ENCODE measurements at regions not wholly inside any gene's neighbourhood (a gene's known extent, or its start where the extent isn't known, plus 50 kb on each side); places are given as distances from the start of the nearest gene placed in this dataset.

DNA sequence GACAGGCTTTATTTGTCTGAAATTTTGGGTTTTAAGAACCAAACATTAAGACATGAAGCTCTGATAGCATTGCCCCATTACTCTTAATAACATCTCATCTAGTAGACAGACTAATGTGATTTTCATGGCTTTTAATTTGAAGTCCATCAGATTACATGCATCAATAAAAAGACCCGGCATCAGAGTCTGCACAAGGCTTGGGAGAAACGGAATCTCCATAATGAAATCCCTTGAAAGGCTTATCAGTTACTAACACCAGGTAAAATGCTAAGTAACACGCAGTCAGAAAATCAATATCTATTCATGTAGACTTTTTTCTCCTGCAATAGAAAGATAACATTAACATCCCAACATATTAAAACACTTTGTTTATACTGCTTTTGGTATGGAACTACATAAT lies 1485.2 kb upstream of the DDX18 start:
- Mint-ChIP-seq H3K9me3 (peaks cover 14% of the 10 kb centered on the region), H3K27ac (no peak overlapping the region), H3K27me3 (no peaks in the 10 kb centered on the region), H3K4me1 (no peaks in the 10 kb centered on the region), H3K4me3 (no peak overlapping the region), H3K36me3 (no peaks in the 10 kb centered on the region)
- no peak for ATAC-seq

GRCh38 chr2:116340690-116341089 lies 1473.8 kb upstream of the DDX18 start:
- H3K27me3 Mint-ChIP-seq = no peaks in the 10 kb centered on the region
- H3K4me1 Mint-ChIP-seq = no peaks in the 10 kb centered on the region
- no peak for ATAC-seq
- H3K36me3 Mint-ChIP-seq = no peaks in the 10 kb centered on the region
- H3K9me3 Mint-ChIP-seq = peaks cover 5% of the 10 kb centered on the region
- H3K4me3 Mint-ChIP-seq = no peak overlapping the region
- no peak overlapping the region for H3K27ac Mint-ChIP-seq

GRCh38 chr2:116366212-116366611 lies 1448.3 kb upstream of the DDX18 start:
- H3K27ac Mint-ChIP-seq = no peak overlapping the region
- H3K27me3 Mint-ChIP-seq = no peaks in the 10 kb centered on the region
- ATAC-seq = no peak
- no peaks in the 10 kb centered on the region for H3K4me1 Mint-ChIP-seq
- no peaks in the 10 kb centered on the region for H3K36me3 Mint-ChIP-seq
- peaks cover 10% of the 10 kb centered on the region for H3K9me3 Mint-ChIP-seq
- H3K4me3 Mint-ChIP-seq = no peak overlapping the region

DNA sequence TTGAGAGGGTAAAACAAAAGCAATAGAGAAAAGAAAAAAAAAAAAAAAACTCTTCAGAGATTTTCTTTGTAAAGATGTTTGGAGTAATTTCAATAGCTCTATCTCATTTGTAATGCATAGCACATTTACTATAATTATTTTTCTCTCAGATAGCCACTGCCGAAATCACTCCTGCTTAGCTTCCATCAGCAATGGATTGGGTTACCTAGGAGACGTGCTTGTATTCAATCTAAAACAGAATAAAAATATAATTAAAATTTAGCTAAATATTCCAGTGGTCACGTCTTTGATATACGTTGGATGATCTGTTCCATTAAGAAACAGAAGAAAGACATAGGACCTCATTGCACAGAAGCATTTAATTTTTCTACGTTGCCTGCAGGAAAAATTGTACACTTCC lies 1435.7 kb upstream of the DDX18 start:
- Mint-ChIP-seq H3K36me3 (no peaks in the 10 kb centered on the region), H3K27ac (no peak overlapping the region)

DNA sequence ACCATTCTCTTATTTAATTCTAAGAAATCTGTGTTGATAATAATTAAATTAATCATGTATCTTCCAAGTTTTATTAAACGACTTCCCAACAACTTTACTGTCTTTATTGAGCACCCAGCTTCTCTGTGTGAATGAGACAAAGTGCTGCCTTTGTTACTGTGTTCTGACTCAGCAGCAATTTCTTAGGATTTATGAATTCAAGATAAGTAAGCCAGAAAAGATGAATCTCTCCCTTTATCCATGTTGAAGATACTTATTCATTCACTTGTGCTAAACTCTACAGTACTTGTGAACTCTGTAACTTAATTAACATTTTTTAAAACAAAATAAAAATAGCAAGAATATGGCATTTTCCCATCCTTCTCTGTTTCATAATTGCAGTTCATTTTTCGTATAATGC lies 1403.3 kb upstream of the DDX18 start:
- Mint-ChIP-seq H3K4me3 (no peak overlapping the region), H3K27me3 (no peaks in the 10 kb centered on the region), H3K9me3 (peaks cover 7% of the 10 kb centered on the region), H3K36me3 (no peaks in the 10 kb centered on the region), H3K27ac (no peak overlapping the region), H3K4me1 (no peaks in the 10 kb centered on the region)
- no peak for ATAC-seq

More for the DNA sequence above, 1435.7 kb upstream of the DDX18 start:
- no peaks in the 10 kb centered on the region for H3K4me1 Mint-ChIP-seq
- no peak for ATAC-seq
- no peaks in the 10 kb centered on the region for H3K27me3 Mint-ChIP-seq
- H3K4me3 Mint-ChIP-seq = no peak overlapping the region
- peaks cover 14% of the 10 kb centered on the region for H3K9me3 Mint-ChIP-seq

DNA sequence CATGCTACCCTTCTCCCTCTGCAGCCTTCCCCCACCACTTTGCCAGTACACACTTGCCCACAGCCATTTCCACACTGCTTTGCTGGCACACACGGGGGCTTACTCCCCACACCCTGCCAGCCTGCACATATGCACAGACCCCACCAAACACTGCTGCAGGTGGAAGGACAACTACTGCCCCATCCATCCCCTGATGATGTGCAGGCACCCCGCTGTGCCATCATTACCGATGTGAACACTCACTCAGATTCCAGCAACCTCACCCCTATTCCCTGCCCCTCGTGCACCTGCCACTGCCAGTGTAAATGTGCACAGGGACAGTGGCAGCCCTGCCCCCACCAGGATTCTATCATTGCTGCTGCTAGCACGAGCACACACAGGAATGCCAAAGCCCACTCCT lies 1400.8 kb upstream of the DDX18 start:
- Mint-ChIP-seq H3K27me3 (no peaks in the 10 kb centered on the region), H3K4me1 (no peaks in the 10 kb centered on the region), H3K9me3 (peaks cover 6% of the 10 kb centered on the region), H3K36me3 (no peaks in the 10 kb centered on the region), H3K27ac (no peak overlapping the region), H3K4me3 (no peak overlapping the region)
- no peak for ATAC-seq

DNA sequence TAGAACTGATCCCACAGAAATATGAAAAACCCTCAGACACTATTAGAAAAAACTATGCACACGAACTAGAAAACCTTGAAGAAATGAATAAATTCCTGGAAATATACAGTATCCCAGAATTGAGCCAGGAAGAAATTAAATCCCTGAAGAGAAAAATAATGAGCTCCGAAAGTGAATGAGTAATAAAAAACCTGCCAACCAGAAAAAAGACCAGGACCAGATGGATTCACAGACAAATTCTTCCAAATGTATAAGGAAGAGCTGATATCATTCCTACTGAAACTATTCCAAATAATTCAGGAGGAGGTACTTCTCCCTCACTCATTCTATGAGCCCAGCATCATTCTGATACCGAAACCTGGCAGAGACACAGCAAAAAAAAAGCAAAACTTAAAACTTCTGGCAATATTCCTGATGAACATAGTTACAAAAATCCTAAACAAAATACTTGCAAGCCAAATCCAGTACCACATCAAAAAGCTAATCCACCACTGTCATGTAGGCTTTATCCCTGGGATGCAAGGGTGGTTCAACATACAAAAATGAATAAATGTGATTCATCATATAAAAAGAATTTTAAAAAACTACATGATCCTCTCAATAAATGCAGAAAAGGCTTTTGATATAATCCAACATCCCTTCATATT lies 1397.6 kb upstream of the DDX18 start:
- no peaks in the 10 kb centered on the region for H3K4me1 Mint-ChIP-seq
- no peaks in the 10 kb centered on the region for H3K36me3 Mint-ChIP-seq
- no peaks in the 10 kb centered on the region for H3K27me3 Mint-ChIP-seq
- H3K9me3 Mint-ChIP-seq = peaks cover 6% of the 10 kb centered on the region
- no peak overlapping the region for H3K4me3 Mint-ChIP-seq
- no peak overlapping the region for H3K27ac Mint-ChIP-seq
- ATAC-seq = no peak

GRCh38 chr2:116435648-116436047 lies 1378.8 kb upstream of the DDX18 start:
- H3K27me3 Mint-ChIP-seq = no peaks in the 10 kb centered on the region
- no peak for ATAC-seq
- H3K4me1 Mint-ChIP-seq = no peaks in the 10 kb centered on the region
- H3K27ac Mint-ChIP-seq = no peak overlapping the region
- peaks cover 15% of the 10 kb centered on the region for H3K9me3 Mint-ChIP-seq
- H3K4me3 Mint-ChIP-seq = no peak overlapping the region
- H3K36me3 Mint-ChIP-seq = no peaks in the 10 kb centered on the region

- H3K4me3 Mint-ChIP-seq = no peak overlapping the region
- H3K27me3 Mint-ChIP-seq = no peaks in the 10 kb centered on the region
- H3K36me3 Mint-ChIP-seq = no peaks in the 10 kb centered on the region
- H3K4me1 Mint-ChIP-seq = no peaks in the 10 kb centered on the region
- H3K27ac Mint-ChIP-seq = no peak overlapping the region
- H3K9me3 Mint-ChIP-seq = peaks cover 14% of the 10 kb centered on the region
- no peak for ATAC-seq
Observed at GRCh38 chr2:116440104-116440653, 1374.3 kb upstream of the DDX18 start.

DNA sequence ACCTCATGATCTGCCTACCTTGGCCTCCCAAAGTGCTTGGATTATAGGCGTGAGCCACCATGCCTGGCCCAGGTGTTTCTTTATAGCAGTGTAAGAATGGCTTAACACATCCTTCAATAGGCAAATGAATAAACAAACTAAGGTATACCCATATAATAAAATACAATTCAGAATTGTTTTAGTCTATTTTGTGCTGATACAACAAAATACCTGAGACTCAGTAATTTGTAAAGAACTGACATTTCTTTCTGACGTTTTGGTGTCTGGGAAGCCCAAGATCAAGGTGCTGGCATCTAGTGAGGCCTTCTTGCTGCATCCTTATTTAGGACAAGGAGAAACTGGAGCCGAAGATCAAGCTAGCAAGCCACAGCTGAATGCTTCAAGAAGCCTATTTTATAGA lies 1372.1 kb upstream of the DDX18 start:
- no peak overlapping the region for H3K27ac Mint-ChIP-seq
- H3K9me3 Mint-ChIP-seq = peaks cover 17% of the 10 kb centered on the region
- H3K27me3 Mint-ChIP-seq = no peaks in the 10 kb centered on the region
- H3K36me3 Mint-ChIP-seq = no peaks in the 10 kb centered on the region
- no peak for ATAC-seq
- no peaks in the 10 kb centered on the region for H3K4me1 Mint-ChIP-seq
- H3K4me3 Mint-ChIP-seq = no peak overlapping the region

GRCh38 chr2:116444256-116444872 lies 1370.1 kb upstream of the DDX18 start:
- H3K27me3 Mint-ChIP-seq = no peaks in the 10 kb centered on the region
- no peak overlapping the region for H3K4me3 Mint-ChIP-seq
- H3K4me1 Mint-ChIP-seq = no peaks in the 10 kb centered on the region
- no peaks in the 10 kb centered on the region for H3K36me3 Mint-ChIP-seq
- peaks cover 17% of the 10 kb centered on the region for H3K9me3 Mint-ChIP-seq
- no peak overlapping the region for H3K27ac Mint-ChIP-seq
- no peak for ATAC-seq

- no peaks in the 10 kb centered on the region for H3K36me3 Mint-ChIP-seq
- no peaks in the 10 kb centered on the region for H3K4me1 Mint-ChIP-seq
- H3K27ac Mint-ChIP-seq = no peak overlapping the region
- no peaks in the 10 kb centered on the region for H3K27me3 Mint-ChIP-seq
- H3K9me3 Mint-ChIP-seq = peaks cover 7% of the 10 kb centered on the region
- no peak for ATAC-seq
- no peak overlapping the region for H3K4me3 Mint-ChIP-seq
Observed at GRCh38 chr2:116450990-116451389, 1363.5 kb upstream of the DDX18 start.

- Mint-ChIP-seq H3K27me3 (no peaks in the 10 kb centered on the region), H3K4me3 (no peak overlapping the region), H3K4me1 (no peaks in the 10 kb centered on the region), H3K27ac (no peak overlapping the region), H3K36me3 (no peaks in the 10 kb centered on the region), H3K9me3 (peaks cover 5% of the 10 kb centered on the region)
- no peak for ATAC-seq
Observed at GRCh38 chr2:116452651-116453050, 1361.8 kb upstream of the DDX18 start.

DNA sequence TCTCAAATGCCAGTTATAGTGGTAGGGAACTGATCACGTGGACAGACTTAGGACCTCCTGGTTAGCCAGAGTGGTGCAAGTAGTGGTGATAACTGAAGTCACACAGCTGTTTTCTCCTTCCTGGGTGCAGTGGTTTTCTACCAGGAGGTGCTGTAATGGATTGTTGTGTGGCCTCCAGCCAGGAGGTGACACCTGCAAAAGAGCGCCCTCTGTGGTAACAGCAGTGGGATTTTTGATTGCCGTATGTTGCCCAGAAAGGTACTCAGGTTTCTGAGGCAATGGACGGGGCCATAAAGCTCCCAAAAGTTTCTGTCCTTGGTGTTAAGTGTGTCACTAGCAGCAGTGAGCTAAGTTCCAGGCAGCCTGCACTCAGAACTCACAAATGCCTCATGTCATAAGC lies 1358.1 kb upstream of the DDX18 start:
- Mint-ChIP-seq H3K4me1 (no peaks in the 10 kb centered on the region), H3K27me3 (no peaks in the 10 kb centered on the region), H3K36me3 (no peaks in the 10 kb centered on the region), H3K4me3 (no peak overlapping the region), H3K27ac (no peak overlapping the region), H3K9me3 (peaks cover 8% of the 10 kb centered on the region)
- ATAC-seq = no peak

DNA sequence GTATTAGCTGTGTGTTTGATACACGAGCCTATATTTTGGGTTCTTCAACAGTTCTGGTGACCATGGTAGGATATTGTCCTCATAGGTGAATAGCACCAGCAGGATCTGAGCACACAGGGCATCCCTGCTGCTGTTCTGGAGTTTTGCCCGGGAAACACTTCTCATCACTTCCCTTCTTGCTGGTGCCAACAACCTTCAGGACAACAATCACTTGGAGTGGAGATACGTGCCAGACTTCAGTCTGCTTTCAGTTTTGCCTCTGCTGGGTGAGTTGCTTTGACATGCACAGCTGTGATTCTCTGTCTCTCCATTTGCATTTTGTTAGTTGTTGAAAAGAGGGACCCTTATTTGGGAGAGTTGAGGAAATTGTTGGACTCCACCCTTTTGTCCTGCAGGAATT lies 1347.2 kb upstream of the DDX18 start:
- Mint-ChIP-seq H3K9me3 (peaks cover 10% of the 10 kb centered on the region), H3K4me3 (no peak overlapping the region)

GRCh38 chr2:116477229-116477628 lies 1337.3 kb upstream of the DDX18 start:
- no peak overlapping the region for H3K4me3 Mint-ChIP-seq
- peaks cover 5% of the 10 kb centered on the region for H3K9me3 Mint-ChIP-seq
- H3K4me1 Mint-ChIP-seq = no peaks in the 10 kb centered on the region
- ATAC-seq = no peak
- no peaks in the 10 kb centered on the region for H3K27me3 Mint-ChIP-seq
- H3K36me3 Mint-ChIP-seq = no peaks in the 10 kb centered on the region
- no peak overlapping the region for H3K27ac Mint-ChIP-seq

More for the DNA sequence above, 1347.2 kb upstream of the DDX18 start:
- no peaks in the 10 kb centered on the region for H3K27me3 Mint-ChIP-seq
- no peaks in the 10 kb centered on the region for H3K36me3 Mint-ChIP-seq
- no peak for ATAC-seq
- no peaks in the 10 kb centered on the region for H3K4me1 Mint-ChIP-seq
- no peak overlapping the region for H3K27ac Mint-ChIP-seq

Measured in stimulated activated memory B cell treated with anti-CD40 and anti-IgM and Interleukin-4, amounts not matched to agents 10 μg/mL and 1 μg/mL and 100 μg/mL, for 72 hours (primary cell).